Fibroblast of lung (primary cell): ENCODE measurements at regions not wholly inside any gene's neighbourhood (a gene's known extent, or its start where the extent isn't known, plus 50 kb on each side); places are given as distances from the start of the nearest gene placed in this dataset.

Experiments
- DNase-seq, 2 donors: peaks; one replicate each; pipeline versions ENCODE4 v3.0.0 to v3.0.0-alpha.2; 2010; ENCODE audit warnings: low read depth in 2 of 2
- H2AFZ ChIP-seq: 2 replicates; pipeline ENCODE4 v1.5.1; 2012; ENCODE audit warnings: low read length, control low read depth, inconsistent platforms
- H3K27ac ChIP-seq: 2 replicates; pipeline ENCODE4 v1.5.1; 2011; ENCODE audit warnings: low read length, control low read depth; ENCODE audit not compliant: insufficient read depth
- H3K27me3 ChIP-seq: 2 replicates; pipeline ENCODE4 v1.5.1; 2011; ENCODE audit warnings: mild to moderate bottlenecking, low read length; ENCODE audit not compliant: control insufficient read depth, insufficient read depth
- H3K36me3 ChIP-seq: 2 replicates; pipeline ENCODE4 v1.5.1; 2011; ENCODE audit warnings: low read length; ENCODE audit not compliant: control insufficient read depth, insufficient read depth
- H3K4me1 ChIP-seq: 2 replicates; pipeline ENCODE4 v1.5.1; 2011; ENCODE audit warnings: low read length; ENCODE audit not compliant: control insufficient read depth, insufficient read depth; ENCODE audit errors: extremely low read depth
- H3K4me2 ChIP-seq: 2 replicates; pipeline ENCODE4 v1.5.1; 2011; ENCODE audit warnings: low read length, control low read depth; ENCODE audit not compliant: insufficient read depth; ENCODE audit errors: extremely low read depth
- H3K4me3 ChIP-seq, 4 experiments: fragments of 200-600 bp in 1 of 4; sonication (generic) in 1 of 4; replicated peaks in 1 of 4; 2 replicates each; pipeline ENCODE4 v1.5.1; 2011 to 2016; ENCODE audit warnings: low read length in 4 of 4, low read depth in 3 of 4, mild to moderate bottlenecking in 3 of 4, control low read depth in 2 of 4, inconsistent platforms in 1 of 4, mixed read lengths in 1 of 4; ENCODE audit not compliant: insufficient read depth in 1 of 4; ENCODE audit errors: control extremely low read depth in 1 of 4
- H3K79me2 ChIP-seq: 2 replicates; pipeline ENCODE4 v1.5.1; 2012; ENCODE audit warnings: mild to moderate bottlenecking, low read length, inconsistent platforms; ENCODE audit not compliant: control insufficient read depth, insufficient read depth
- H3K9ac ChIP-seq: 2 replicates; pipeline ENCODE4 v1.5.1; 2011; ENCODE audit warnings: mild to moderate bottlenecking, low read length, control low read depth; ENCODE audit not compliant: insufficient read depth
- H3K9me3 ChIP-seq: 2 replicates; pipeline ENCODE4 v1.5.1; 2012; ENCODE audit warnings: low read depth, low read length; ENCODE audit not compliant: control insufficient read depth, insufficient read depth
- H4K20me1 ChIP-seq: 2 replicates; pipeline ENCODE4 v1.5.1; 2011; ENCODE audit warnings: low read length; ENCODE audit not compliant: control insufficient read depth, insufficient read depth; ENCODE audit errors: extremely low read depth
- CTCF ChIP-seq, 2 donors: IDR thresholded peaks in 1 of 2; conservative IDR thresholded peaks in 1 of 2; 1 replicate in 1 of 2; 2 replicates in 1 of 2; pipeline ENCODE4 v1.5.1; 2011 to 2012; ENCODE audit warnings: low read length in 2 of 2, control low read depth in 1 of 2, inconsistent platforms in 1 of 2, low read depth in 1 of 2, mild to moderate bottlenecking in 1 of 2
- EZH2 ChIP-seq: IDR thresholded peaks from 2 replicates; pipeline ENCODE4 v1.5.1; 2012; ENCODE audit warnings: low read length, control low read depth, mild to moderate bottlenecking; ENCODE audit errors: missing control alignments

GRCh38 chr2:220433131-220433530, 805.7 kb downstream of the SLC4A3 start:
- H3K36me3 ChIP-seq, result no peaks in the 10 kb centered on the region
- H3K27ac ChIP-seq, result no peak overlapping the region
- no peak overlapping the region for H2AFZ ChIP-seq
- no peak overlapping the region for H3K4me3 ChIP-seq
- H3K4me1 ChIP-seq, result no peaks in the 10 kb centered on the region
- H3K27me3 ChIP-seq, result no peaks in the 10 kb centered on the region
- H4K20me1 ChIP-seq, result no peaks in the 10 kb centered on the region
- TF ChIP-seq CTCF (conservative IDR thresholded peaks at IDR 0.05 in 1 of 2, IDR thresholded peaks at IDR 0.05 in 1 of 2; ENCODE audit: low read depth in 1 of 2, low read length in 2 of 2) (no peak), EZH2 (no peak)
- DNase-seq, result no peak
- H3K79me2 ChIP-seq, result no peaks in the 10 kb centered on the region
- no peaks in the 10 kb centered on the region for H3K9me3 ChIP-seq
- H3K4me2 ChIP-seq, result no peak overlapping the region
- no peak overlapping the region for H3K9ac ChIP-seq

- peak; percentile 87 to 90 for DNase-seq
- Histone ChIP-seq H3K4me1 (no peaks in the 10 kb centered on the region), H4K20me1 (no peaks in the 10 kb centered on the region), H2AFZ (no peak overlapping the region), H3K9ac (no peak overlapping the region), H3K79me2 (no peaks in the 10 kb centered on the region), H3K36me3 (no peaks in the 10 kb centered on the region), H3K9me3 (no peaks in the 10 kb centered on the region), H3K27ac (no peak overlapping the region), H3K27me3 (no peaks in the 10 kb centered on the region), H3K4me3 (no peak overlapping the region), H3K4me2 (no peak overlapping the region)
- TF ChIP-seq CTCF (conservative IDR thresholded peaks at IDR 0.05 in 1 of 2, IDR thresholded peaks at IDR 0.05 in 1 of 2; ENCODE audit: low read depth in 1 of 2, low read length in 2 of 2), result no peak
- TF ChIP-seq EZH2, result no peak
Observed at GRCh38 chr2:220434385-220434784, 807.0 kb downstream of the SLC4A3 start.

GRCh38 chr2:220437938-220438337, 810.5 kb downstream of the SLC4A3 start:
- no peak overlapping the region for H3K9ac ChIP-seq
- no peaks in the 10 kb centered on the region for H4K20me1 ChIP-seq
- no peak overlapping the region for H3K4me2 ChIP-seq
- TF ChIP-seq CTCF (conservative IDR thresholded peaks at IDR 0.05 in 1 of 2, IDR thresholded peaks at IDR 0.05 in 1 of 2; ENCODE audit: low read depth in 1 of 2, low read length in 2 of 2) (no peak), EZH2 (no peak)
- H2AFZ ChIP-seq, result no peak overlapping the region
- no peak overlapping the region for H3K4me3 ChIP-seq
- no peaks in the 10 kb centered on the region for H3K4me1 ChIP-seq
- no peaks in the 10 kb centered on the region for H3K9me3 ChIP-seq
- no peaks in the 10 kb centered on the region for H3K27me3 ChIP-seq
- DNase-seq, result no peak
- no peaks in the 10 kb centered on the region for H3K79me2 ChIP-seq
- H3K36me3 ChIP-seq, result no peaks in the 10 kb centered on the region
- H3K27ac ChIP-seq, result no peak overlapping the region
